ENCODE measurements at regions not wholly inside any gene's neighbourhood (a gene's known extent, or its start where the extent isn't known, plus 50 kb on each side); places are given as distances from the start of the nearest gene placed in this dataset.

DNA sequence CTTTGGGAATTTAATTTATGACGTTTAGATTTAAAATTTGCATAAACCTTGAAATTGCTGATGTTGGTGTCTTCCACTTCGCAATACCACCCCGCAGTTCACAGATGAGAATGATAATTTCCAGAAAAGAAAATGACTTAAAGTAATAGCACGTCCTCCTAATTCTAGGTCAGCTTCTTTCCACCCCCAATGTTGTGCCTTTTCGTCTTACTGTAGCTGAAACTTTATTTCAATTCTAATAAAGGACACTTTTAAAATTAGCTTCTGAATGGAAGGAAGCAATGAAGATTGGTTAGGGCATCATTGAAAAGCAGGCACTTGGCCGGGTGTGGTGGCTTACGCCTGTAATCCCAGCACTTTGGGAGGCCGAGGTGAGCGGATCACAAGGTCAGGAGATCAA, 107.4 kb downstream of the MYCN start:
- Histone ChIP-seq H3K27me3 (ENCODE audit: low read depth) (peaks cover 15% of the 10 kb centered on the region), H3K27ac (replicated peaks) (no peak overlapping the region), H3K9me3 (replicated peaks) (no peaks in the 10 kb centered on the region), H3K4me1 (no peaks in the 10 kb centered on the region), H3K36me3 (no peaks in the 10 kb centered on the region), H3K4me3 (no peak overlapping the region)
- DNase-seq, result no peak
- TF ChIP-seq CTCF (IDR thresholded peaks at IDR 0.05; ENCODE audit: borderline replicate concordance), result no peak
- intact Hi-C loops (cut with micrococcal nuclease), result no loop called here

GRCh38 chr2:16046649-16047048, 106.3 kb downstream of the MYCN start:
- H3K9me3 ChIP-seq (replicated peaks), result no peaks in the 10 kb centered on the region
- peaks cover 26% of the 10 kb centered on the region for H3K27me3 ChIP-seq (ENCODE audit: low read depth)
- no peaks in the 10 kb centered on the region for H3K4me1 ChIP-seq
- intact Hi-C loops (cut with micrococcal nuclease), result no loop called here
- no peaks in the 10 kb centered on the region for H3K36me3 ChIP-seq
- DNase-seq, result no peak
- H3K4me3 ChIP-seq, result no peak overlapping the region
- TF ChIP-seq CTCF (IDR thresholded peaks at IDR 0.05; ENCODE audit: borderline replicate concordance), result no peak
- H3K27ac ChIP-seq (replicated peaks), result no peak overlapping the region

- intact Hi-C loops (cut with micrococcal nuclease), result no loop called here
- no peak for TF ChIP-seq CTCF (IDR thresholded peaks at IDR 0.05; ENCODE audit: borderline replicate concordance)
- Histone ChIP-seq H3K27ac (replicated peaks) (no peak overlapping the region), H3K27me3 (ENCODE audit: low read depth) (peaks cover 34% of the 10 kb centered on the region), H3K9me3 (replicated peaks) (no peaks in the 10 kb centered on the region), H3K4me3 (no peak overlapping the region), H3K36me3 (no peaks in the 10 kb centered on the region), H3K4me1 (no peaks in the 10 kb centered on the region)
- DNase-seq, result no peak
Observed at GRCh38 chr2:16045653-16046352, 105.5 kb downstream of the MYCN start.

DNA sequence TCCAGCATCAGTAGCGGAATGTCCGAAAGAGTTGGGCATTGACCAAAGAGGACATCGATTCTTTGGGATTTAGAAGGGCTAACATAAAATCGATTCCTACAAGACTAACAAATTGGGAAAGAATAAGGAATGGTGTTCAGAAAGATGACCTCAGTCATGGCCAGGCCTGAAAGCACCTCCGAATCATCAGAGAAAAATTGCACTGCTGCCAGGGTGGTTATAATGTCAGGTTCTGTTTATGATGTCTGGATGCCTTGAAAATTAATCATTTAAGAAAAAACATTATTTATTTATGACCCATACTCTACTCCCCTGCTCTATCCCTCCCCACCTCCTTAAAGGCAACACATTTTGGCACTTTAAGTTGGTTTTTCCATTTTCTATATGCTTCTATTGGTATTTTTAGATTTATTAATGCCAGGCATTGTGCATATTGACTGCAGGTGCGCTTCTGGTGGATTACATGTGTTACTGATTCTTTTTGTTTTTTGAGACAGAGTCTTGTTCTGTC, 104.7 kb downstream of the MYCN start:
- no peak for TF ChIP-seq CTCF (IDR thresholded peaks at IDR 0.05; ENCODE audit: borderline replicate concordance)
- intact Hi-C loops (cut with micrococcal nuclease), result no loop called here
- Histone ChIP-seq H3K27ac (replicated peaks) (no peak overlapping the region), H3K4me1 (no peaks in the 10 kb centered on the region), H3K36me3 (no peaks in the 10 kb centered on the region), H3K9me3 (replicated peaks) (no peaks in the 10 kb centered on the region), H3K27me3 (ENCODE audit: low read depth) (peaks cover 41% of the 10 kb centered on the region), H3K4me3 (no peak overlapping the region)
- DNase-seq, result no peak

DNA sequence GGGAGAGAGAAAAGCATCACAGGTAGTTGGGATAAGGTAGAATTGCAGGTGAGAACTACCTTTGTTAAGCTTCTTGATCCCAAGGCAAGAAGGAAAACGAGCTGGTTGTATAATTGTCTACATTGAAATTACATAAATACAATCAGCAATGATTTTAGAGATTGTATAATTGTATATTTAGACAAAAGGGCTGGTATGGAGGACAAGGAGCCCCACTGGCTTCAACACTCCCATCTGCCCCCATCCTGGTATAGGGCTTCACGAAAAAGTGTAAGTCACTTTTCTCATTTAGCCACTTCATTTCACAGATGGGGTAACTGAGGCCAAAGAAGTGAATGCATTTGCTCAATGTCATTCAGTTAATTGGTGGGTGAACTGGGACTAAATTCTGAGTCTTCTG, 103.3 kb downstream of the MYCN start:
- Histone ChIP-seq H3K27ac (replicated peaks) (no peak overlapping the region), H3K27me3 (ENCODE audit: low read depth) (peaks cover 39% of the 10 kb centered on the region), H3K4me1 (no peaks in the 10 kb centered on the region), H3K9me3 (replicated peaks) (no peaks in the 10 kb centered on the region), H3K4me3 (no peak overlapping the region), H3K36me3 (no peaks in the 10 kb centered on the region)
- no peak for TF ChIP-seq CTCF (IDR thresholded peaks at IDR 0.05; ENCODE audit: borderline replicate concordance)
- intact Hi-C loops (cut with micrococcal nuclease), result no loop called here
- no peak for DNase-seq

All from left ventricle myocardium inferior (tissue), 1 donor.